NCI-H2107 (cell line): ENCODE measurements at regions not wholly inside any gene's neighbourhood (a gene's known extent, or its start where the extent isn't known, plus 50 kb on each side); places are given as distances from the start of the nearest gene placed in this dataset.

ENCODE experiments used
- DNase-seq: peaks from one replicate; lab custom pipeline; 2025; lab: John Stamatoyannopoulos, UW

- DNase-seq: peak; percentile 17
These were observed 53.8 kb upstream of the ASB18 start for GRCh38 chr2:236317938-236318396.

GRCh38 chr2:236318401-236318800, 54.2 kb upstream of the ASB18 start:
- DNase-seq: no peak

- no peak for DNase-seq
These were observed 54.8 kb upstream of the ASB18 start for GRCh38 chr2:236319036-236319435.

DNA sequence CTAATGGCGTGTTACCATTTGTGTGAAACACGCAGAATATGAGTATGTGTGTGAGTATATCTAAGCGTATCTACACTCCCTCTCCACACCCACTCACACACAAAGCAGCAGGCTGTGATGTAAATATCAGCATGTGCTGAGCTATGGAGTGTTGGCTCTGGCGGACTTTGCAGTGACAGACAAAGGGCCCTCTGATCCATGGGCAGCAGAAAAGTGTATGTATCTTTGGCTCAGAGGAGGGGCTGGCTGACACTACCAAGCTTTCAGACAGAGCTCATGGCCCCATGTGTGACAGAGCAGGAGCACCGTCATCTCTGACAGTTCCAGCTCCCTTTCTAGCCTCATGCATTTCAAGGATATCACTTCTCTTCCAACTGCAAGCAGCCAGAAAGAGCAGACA, 57.2 kb upstream of the ASB18 start:
- DNase-seq: no peak

GRCh38 chr2:236333417-236334121, 69.4 kb upstream of the ASB18 start:
- no peak for DNase-seq

DNA sequence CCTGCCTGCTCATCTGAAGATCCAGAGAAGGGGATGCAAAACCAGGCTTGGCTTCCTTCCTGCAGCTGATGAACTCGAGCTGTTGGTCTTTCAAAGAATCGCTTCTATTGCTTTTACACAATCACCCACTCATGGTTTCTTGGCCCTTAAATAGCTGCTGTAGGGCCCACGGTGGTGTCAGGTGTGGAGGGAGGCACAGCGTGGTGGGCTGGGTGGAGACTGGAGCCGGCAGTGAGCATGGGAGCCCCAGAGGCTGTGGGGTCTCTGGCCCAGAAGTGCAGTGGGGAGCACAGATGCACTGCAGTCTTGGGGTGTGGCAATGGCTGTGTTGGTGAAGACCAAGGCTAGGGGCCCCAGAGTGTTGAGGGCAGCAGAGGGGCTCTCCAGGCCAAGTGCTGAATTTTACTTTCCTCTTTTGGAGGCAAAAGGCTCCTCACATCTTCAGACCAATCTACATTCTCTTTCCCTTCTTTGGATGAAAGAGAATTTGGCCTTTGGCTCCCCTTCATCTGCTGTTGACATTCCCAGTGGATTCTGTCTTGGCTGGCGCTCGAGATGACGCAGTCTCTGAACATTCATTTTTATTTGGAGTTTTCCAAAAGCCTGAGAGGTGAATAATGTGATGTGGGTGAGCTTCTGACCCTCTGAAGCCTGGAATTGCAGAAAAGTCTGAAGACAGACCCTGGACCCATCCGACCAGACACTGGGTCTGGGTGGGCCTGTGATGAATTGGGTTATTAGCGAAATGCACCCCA, 70.1 kb upstream of the ASB18 start:
- DNase-seq: no peak

DNA sequence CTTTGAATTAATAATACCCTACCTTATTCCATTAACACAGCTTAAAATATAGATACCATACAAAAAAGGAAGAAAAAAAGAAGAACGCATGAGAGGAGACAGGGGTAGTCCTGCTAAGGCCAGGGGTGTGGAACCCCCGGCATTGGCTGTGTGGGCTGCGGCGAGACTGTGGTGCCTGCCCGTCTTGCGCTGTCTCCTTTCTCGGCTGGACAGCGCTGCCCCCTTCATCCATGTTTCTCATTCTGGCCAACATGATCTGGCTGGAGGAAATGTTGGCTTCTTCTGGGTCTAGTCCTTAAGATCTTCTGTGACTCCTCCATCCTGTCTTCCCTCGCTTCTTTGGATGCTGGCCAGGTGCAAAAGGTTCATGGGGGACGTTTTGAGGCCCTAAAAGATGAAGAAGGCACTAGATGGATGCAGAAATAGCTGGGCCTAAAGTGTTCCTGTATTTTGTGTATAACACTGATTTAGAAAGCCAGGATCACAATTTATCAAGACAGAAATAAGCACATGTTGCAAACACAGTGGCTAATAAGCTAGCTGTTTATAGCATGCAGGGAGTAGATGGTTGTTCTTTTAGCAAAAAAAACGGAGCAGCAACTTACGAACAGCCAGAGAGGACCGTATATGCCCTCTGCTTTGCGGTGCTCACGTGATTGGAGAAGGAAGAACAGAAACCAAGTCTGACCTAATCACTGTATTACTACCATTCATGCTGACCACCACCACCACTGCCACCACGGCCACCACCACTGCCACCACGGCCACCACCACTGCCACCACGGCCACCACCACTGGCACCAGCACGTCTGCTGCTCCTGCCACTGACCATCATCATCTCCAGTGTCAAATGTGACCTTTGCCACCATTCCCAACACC, 71.7 kb upstream of the ASB18 start:
- DNase-seq: no peak

GRCh38 chr2:236336575-236337464, 72.6 kb upstream of the ASB18 start:
- no peak for DNase-seq

DNA sequence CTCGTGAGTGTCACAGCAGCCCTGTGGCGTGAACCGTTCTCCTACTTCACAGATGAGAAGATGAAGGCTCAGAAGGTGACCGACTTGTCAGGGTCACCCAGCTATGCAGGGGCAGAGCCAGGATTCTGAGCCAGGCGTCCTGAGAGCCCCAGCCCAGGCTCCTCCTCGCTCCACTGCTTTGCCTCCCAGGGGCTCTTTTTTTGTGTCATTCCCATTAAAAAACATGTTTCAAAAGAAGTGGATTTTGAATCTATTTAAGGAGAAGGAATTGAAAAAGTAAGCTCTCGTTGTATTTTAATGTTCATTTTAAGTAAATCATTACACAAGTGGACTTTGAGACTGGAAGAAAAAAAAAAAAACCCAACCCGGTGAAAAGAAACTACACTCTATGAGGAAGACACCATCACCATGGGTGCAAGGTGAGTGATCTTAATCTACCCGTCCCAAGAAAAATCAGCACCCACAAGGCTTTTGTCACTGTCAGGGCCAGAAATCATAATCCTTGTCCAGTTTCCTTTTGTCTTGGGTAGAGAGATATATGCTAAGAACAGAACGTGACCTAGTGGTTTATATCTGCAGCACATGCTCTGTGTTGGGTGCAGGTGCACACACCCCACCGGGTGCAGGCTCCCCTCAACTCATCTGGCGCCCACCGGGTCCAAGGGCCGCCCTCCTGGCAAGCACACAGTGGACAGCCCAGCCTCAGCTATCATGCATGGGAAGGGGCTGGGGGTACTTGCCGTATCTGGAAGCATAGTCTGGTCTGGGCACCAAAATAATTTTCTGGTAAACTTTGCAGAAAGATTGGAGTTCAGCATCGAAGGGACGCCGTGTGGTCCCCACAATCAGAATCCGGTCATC, 73.5 kb upstream of the ASB18 start:
- no peak for DNase-seq

DNA sequence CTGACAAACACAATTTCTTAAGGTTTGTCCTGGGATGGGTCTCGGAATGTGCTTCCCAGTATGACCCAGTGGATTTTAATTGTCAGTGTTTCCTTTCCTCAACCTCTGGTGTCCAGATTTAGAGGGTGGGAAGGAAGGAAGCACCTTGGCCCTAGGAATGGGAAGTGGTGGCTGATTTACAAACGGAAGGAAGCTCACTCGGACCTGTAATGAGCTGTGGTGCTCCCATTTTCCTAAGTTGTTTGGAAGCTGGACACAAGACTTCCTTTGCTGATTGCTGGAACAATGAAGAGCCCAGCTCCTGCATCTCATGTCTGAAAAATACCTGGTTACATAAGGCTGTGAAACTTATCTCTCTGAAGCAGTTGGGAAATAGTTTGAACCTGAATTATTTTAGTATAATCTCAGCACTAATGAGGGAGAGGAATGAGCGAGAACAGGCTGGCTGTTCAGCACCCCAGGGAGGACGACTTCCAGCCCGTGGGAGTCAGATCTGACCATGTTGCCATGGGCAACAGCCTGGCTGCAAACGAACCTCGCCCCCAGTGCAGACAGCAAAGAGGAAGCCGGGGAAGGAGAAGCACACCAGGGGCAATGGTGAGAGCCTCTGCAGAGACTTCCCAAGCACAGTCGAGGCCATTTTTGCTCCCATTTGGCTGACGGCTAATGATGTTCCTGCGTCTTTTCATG, 74.4 kb upstream of the ASB18 start:
- DNase-seq: no peak

- DNase-seq: no peak
These were observed 76.0 kb upstream of the ASB18 start for GRCh38 chr2:236340251-236340650.

- no peak for DNase-seq
These were observed 76.9 kb upstream of the ASB18 start for GRCh38 chr2:236341067-236341466.

- DNase-seq: no peak
These were observed 77.5 kb upstream of the ASB18 start for GRCh38 chr2:236341721-236342120.

DNA sequence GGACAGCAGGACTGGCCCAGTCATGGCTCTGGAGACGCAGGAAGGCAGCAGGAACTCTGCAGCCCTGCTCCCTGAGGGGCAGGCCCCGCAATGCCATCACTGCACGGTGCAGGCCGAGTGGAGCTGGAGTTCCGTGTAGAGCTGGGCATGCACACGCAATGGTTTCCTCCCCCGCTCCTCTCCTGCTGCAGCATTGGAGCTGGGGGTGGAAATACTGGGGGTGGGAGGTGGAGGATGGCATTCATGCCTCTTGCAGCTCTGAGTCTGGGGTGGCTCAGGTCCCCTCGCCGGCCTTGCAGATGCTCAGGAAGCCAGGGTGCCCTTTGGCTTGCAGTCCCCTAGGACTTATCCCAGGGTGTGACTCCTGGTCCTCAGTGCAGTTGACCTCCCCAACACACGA, 78.3 kb upstream of the ASB18 start:
- no peak for DNase-seq

GRCh38 chr2:236342951-236343350, 78.7 kb upstream of the ASB18 start:
- DNase-seq: no peak

DNA sequence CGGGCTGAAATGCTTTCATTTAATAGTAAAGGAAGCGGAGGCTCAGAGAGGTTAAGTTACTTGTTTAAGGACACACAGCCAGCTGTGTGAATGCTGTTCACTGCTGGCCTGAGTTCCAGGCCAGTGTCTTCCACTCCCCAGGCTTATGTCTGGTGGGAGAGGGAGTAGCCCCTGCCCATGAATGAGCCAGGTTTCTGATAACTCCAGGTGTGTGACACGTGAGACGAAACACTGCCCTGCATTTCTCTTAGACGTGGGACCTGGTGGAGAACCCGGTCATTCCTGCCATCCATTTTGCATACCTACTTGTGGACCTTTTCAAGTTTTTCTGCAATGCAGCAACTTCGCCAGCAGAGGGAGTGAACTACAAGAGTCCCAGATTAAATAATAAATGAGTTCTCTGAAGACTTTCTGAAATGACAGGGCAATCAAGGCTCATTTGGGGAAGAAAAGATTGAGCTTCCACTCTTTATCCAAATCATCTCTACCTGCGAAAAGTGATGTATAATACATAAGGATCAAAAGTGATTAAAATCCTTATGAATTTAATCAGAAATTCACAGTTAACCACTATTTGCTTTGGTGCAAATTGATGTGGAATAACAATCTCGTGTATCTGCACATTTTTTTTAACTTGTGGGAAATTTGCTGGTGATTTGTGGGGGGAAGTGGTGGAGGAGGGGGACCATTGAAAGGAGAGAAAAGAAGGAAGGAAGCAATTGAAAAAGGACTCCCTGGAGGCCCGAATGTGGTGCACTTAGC, 79.4 kb upstream of the ASB18 start:
- peak; percentile 26 for DNase-seq

- DNase-seq: no peak
These were observed 80.2 kb upstream of the ASB18 start for GRCh38 chr2:236344446-236344845.

DNA sequence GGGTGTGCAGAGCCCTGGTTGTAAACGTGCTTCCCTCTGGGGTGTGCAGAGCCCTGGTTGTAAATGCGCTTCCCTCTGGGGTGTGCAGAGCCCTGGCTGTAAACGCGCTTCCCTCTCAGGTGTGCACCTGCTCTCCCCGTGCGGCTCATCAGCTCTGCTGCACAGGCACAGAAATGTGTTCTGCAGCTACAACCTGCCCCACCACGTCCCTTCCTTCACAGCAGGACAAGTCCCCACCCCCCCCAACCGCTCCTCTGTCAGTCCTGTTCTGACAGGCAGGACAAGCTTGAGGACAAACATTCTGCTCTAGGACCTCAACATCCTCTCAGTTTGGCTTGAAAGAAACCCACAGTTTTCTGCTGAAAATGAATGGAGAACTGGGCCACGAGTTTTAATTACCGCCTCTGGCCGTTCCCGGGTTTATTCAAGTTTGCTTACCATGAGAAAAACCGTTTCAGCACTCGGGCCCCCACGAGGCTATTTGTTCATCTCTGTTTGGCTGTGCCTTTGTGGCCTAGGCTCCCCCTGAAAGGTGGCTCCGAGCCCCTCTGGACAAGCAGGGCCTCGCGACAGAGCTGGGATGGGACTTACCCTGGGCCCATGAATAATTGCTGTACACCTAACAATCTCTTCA, 81.0 kb upstream of the ASB18 start:
- DNase-seq: no peak

DNA sequence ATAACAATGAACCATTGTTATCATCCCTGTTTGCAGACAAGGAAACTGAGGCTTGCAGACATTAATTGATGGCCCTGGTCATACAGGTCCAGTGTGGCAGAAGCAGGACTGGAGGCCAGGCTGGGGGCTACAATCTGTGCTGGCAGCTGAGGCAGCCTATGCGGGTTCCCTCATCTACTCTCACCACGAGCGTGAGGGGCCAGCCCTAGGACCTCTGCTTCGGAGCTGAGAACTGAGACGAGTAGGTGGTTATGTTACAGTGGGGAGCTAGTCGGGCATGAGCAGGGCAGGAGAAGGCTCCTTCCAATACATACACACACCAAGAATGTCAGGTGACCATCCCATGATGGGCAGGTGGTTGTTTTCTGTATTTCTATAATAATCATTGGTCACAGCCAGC, 82.2 kb upstream of the ASB18 start:
- no peak for DNase-seq
